ENCODE measurements at regions not wholly inside any gene's neighbourhood (a gene's known extent, or its start where the extent isn't known, plus 50 kb on each side); places are given as distances from the start of the nearest gene placed in this dataset.

DNA sequence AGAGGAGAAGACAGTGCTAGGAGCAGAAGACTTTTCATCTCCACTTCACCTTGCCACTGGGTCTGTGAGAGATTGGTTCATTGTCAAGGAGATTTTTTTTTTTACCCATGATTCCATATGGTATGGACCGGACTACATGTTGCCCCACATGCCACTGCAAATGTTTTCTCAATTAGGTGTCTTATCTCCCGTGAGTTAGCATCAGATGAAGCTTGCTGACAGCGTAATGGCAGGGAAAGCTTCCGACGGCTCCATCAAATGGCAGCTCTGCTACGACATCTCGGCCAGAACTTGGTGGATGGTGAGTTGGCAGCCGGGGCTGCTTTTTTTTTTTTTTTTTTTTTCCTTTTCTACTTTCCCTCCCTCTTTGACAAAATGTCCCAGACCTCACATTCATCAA is 217.2 kb upstream of the NFIA start:
- H3K36me3 ChIP-seq: no peaks in the 10 kb centered on the region
- H3K4me3 ChIP-seq: no peak overlapping the region
- no peaks in the 10 kb centered on the region for H3K4me1 ChIP-seq
- no peak for DNase-seq (ENCODE audit: low spot score in 2 of 2)
- intact Hi-C loops (cut with DNase I; ENCODE audit: low total_unique reads): no loop called here
- no peaks in the 10 kb centered on the region for H3K9me3 ChIP-seq
- TF ChIP-seq, protein P1, sequence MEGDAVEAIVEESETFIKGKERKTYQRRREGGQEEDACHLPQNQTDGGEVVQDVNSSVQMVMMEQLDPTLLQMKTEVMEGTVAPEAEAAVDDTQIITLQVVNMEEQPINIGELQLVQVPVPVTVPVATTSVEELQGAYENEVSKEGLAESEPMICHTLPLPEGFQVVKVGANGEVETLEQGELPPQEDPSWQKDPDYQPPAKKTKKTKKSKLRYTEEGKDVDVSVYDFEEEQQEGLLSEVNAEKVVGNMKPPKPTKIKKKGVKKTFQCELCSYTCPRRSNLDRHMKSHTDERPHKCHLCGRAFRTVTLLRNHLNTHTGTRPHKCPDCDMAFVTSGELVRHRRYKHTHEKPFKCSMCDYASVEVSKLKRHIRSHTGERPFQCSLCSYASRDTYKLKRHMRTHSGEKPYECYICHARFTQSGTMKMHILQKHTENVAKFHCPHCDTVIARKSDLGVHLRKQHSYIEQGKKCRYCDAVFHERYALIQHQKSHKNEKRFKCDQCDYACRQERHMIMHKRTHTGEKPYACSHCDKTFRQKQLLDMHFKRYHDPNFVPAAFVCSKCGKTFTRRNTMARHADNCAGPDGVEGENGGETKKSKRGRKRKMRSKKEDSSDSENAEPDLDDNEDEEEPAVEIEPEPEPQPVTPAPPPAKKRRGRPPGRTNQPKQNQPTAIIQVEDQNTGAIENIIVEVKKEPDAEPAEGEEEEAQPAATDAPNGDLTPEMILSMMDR (IDR thresholded peaks at IDR 0.05): no peak
- TF ChIP-seq POLR2A (IDR thresholded peaks at IDR 0.05): no peak
- no peak for TF ChIP-seq POLR2AphosphoS5 (IDR thresholded peaks at IDR 0.05)
- H3K27me3 ChIP-seq: no peaks in the 10 kb centered on the region
- no peak overlapping the region for H3K27ac ChIP-seq

DNA sequence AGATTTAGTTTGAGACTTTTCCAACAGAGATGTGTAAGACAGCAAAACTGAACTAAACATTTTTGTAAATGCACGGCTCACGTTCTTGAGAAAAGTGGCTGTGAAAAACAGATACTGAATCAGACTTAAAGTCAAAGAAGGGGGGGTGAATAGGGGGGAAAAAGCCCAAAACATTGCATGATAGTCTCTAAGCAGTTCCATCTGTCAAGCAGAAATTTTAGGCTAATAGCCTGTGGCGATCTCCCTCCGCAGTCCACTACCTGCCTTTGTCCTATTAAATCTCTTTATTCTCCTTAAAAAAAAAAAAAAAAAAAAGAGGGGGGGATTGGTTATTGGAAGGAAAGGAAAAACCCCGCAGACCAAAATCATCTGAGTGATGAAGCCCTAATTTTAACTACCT is 217.6 kb upstream of the NFIA start:
- no peaks in the 10 kb centered on the region for H3K9me3 ChIP-seq
- no peaks in the 10 kb centered on the region for H3K36me3 ChIP-seq
- TF ChIP-seq POLR2AphosphoS5 (IDR thresholded peaks at IDR 0.05) (no peak), POLR2A (IDR thresholded peaks at IDR 0.05) (no peak)
- TF ChIP-seq, protein P1 (IDR thresholded peaks at IDR 0.05): no peak
- no peak overlapping the region for H3K27ac ChIP-seq
- H3K4me3 ChIP-seq: no peak overlapping the region
- H3K4me1 ChIP-seq: no peaks in the 10 kb centered on the region
- no peaks in the 10 kb centered on the region for H3K27me3 ChIP-seq
- DNase-seq (ENCODE audit: low spot score in 2 of 2): no peak
- intact Hi-C loops (cut with DNase I; ENCODE audit: low total_unique reads): no loop called here

DNA sequence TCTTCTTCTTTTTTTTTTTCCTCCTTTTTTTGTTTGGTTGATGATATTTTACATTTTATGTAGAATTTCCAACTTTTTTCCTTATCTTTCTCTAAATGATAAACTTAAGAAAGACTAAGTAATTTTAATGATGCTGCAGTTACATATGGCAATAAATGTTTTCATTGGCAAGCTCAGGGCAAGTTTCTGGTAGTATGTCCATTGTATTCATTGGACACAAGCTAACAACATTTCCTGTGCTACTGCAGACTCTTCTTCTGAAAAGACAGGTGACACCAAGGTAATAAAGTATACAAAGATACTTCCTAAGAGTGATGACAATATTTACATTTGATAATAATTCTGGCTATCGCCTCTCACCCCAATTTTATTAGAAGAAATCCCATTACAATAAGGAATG is 219.2 kb upstream of the NFIA start:
- no peak overlapping the region for H3K27ac ChIP-seq
- H3K9me3 ChIP-seq: no peaks in the 10 kb centered on the region
- H3K4me3 ChIP-seq: no peak overlapping the region
- TF ChIP-seq, protein P1 (IDR thresholded peaks at IDR 0.05): no peak
- TF ChIP-seq POLR2A (IDR thresholded peaks at IDR 0.05) (no peak), POLR2AphosphoS5 (IDR thresholded peaks at IDR 0.05) (no peak)
- no peaks in the 10 kb centered on the region for H3K36me3 ChIP-seq
- intact Hi-C loops (cut with DNase I; ENCODE audit: low total_unique reads): no loop called here
- DNase-seq (ENCODE audit: low spot score in 2 of 2): no peak
- no peaks in the 10 kb centered on the region for H3K27me3 ChIP-seq
- no peaks in the 10 kb centered on the region for H3K4me1 ChIP-seq

DNA sequence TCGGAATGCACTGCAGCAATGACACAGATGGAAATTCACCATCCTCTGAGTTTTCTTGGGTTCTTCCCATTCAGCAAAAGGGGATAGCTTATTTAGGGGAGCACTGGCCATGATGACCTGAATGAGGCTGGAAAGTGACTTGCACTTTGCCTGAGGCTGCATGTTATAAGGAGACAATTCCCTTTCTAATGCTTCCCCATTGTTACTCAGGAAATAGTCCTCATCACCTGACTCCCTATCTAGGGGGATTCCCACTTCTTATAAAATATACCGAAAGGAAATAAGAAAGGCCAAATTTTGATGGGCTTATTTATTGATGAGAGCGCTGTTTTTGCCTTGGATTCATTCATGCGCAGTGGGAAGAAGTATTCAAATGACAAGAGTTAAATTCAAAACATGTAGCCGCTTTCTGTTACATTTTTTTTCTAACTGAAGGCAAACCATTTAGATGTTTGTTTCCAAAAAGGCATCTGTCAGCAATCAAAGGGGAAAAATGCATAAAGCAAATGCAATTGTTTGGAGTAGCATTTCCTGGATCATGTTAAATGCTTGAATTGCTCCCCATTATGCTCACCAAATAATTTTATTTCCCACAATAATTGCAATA is 220.3 kb upstream of the NFIA start:
- Histone ChIP-seq H3K4me3 (no peak overlapping the region), H3K27ac (no peak overlapping the region), H3K27me3 (no peaks in the 10 kb centered on the region), H3K9me3 (no peaks in the 10 kb centered on the region), H3K36me3 (no peaks in the 10 kb centered on the region), H3K4me1 (no peaks in the 10 kb centered on the region)
- TF ChIP-seq, protein P1 (IDR thresholded peaks at IDR 0.05): no peak
- TF ChIP-seq POLR2A (IDR thresholded peaks at IDR 0.05) (no peak), POLR2AphosphoS5 (IDR thresholded peaks at IDR 0.05) (no peak)
- DNase-seq (ENCODE audit: low spot score in 2 of 2): no peak
- intact Hi-C loops (cut with DNase I; ENCODE audit: low total_unique reads): no loop called here

DNA sequence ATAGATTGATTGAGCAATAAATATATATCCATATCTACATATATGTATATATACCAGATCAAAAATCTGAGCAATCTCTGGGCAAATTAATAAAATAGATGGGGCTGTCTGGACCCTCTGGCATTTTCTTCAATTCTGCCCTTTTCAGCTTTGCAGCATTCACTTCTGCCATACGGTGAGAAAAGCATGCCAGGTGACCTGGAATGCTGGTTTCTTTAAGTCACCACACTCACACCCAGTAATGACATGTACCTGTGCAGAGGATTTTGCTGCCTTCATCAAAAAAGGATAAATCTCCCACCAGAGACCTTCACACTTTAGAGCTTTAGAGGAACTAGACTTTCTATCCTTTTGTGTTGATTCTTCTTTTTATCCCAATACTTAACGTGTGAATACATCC is 223.2 kb upstream of the NFIA start:
- Histone ChIP-seq H3K36me3 (no peaks in the 10 kb centered on the region), H3K27me3 (no peaks in the 10 kb centered on the region), H3K4me1 (no peaks in the 10 kb centered on the region), H3K27ac (no peak overlapping the region), H3K9me3 (no peaks in the 10 kb centered on the region), H3K4me3 (no peak overlapping the region)
- DNase-seq (ENCODE audit: low spot score in 2 of 2): no peak
- TF ChIP-seq, protein P1 (IDR thresholded peaks at IDR 0.05): no peak
- no peak for TF ChIP-seq POLR2AphosphoS5 (IDR thresholded peaks at IDR 0.05)
- no peak for TF ChIP-seq POLR2A (IDR thresholded peaks at IDR 0.05)
- intact Hi-C loops (cut with DNase I; ENCODE audit: low total_unique reads): no loop called here

All from breast epithelium (tissue), 4 donors.